ENCODE measurements at regions not wholly inside any gene's neighbourhood (a gene's known extent, or its start where the extent isn't known, plus 50 kb on each side); places are given as distances from the start of the nearest gene placed in this dataset.

DNA sequence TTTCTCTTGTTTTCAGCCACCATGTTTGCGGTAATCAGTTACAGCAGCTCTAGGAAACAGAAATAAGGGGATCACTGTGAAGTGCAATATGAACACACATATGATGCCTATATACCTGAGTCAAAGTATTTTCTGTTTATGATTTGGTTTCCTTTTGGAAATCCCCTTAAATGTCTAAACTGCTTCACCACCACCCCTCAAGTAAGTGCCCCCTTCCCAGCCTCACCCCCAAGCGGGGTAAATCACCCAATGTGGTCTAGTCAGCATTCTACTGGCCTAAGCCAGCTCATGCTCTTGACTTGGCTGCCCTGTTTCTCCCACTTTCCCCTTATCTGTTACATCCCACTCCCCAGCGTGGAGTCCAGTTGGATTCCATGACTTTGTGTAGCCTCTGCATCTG lies 176.5 kb downstream of the QDPR start:
- Histone ChIP-seq H3K27me3 (ENCODE audit: control insufficient read depth, insufficient read depth, low read length) (no peaks in the 10 kb centered on the region), H3K9ac (ENCODE audit: insufficient read depth, low read length) (no peak overlapping the region), H3K36me3 (ENCODE audit: control insufficient read depth, insufficient read depth, low read length) (no peaks in the 10 kb centered on the region), H2AFZ (ENCODE audit: low read length) (no peak overlapping the region), H3K4me1 (ENCODE audit: control insufficient read depth, extremely low read depth, insufficient read depth, low read length) (no peaks in the 10 kb centered on the region), H3K79me2 (ENCODE audit: control insufficient read depth, insufficient read depth, low read length) (no peaks in the 10 kb centered on the region), H3K9me3 (ENCODE audit: control insufficient read depth, insufficient read depth, low read depth, low read length) (no peaks in the 10 kb centered on the region), H3K4me2 (ENCODE audit: extremely low read depth, insufficient read depth, low read length) (no peak overlapping the region), H3K4me3 (replicated peaks in 1 of 4; ENCODE audit: control extremely low read depth in 1 of 4, insufficient read depth in 1 of 4, low read depth in 3 of 4, low read length in 4 of 4) (no peak overlapping the region), H3K27ac (ENCODE audit: insufficient read depth, low read length) (no peak overlapping the region), H4K20me1 (ENCODE audit: control insufficient read depth, extremely low read depth, insufficient read depth, low read length) (no peaks in the 10 kb centered on the region)
- no peak for DNase-seq (ENCODE audit: low read depth in 2 of 2)
- no peak for TF ChIP-seq CTCF (conservative IDR thresholded peaks at IDR 0.05 in 1 of 2, IDR thresholded peaks at IDR 0.05 in 1 of 2; ENCODE audit: low read depth in 1 of 2, low read length in 2 of 2)
- no peak for TF ChIP-seq EZH2 (IDR thresholded peaks at IDR 0.05; ENCODE audit: low read length, missing control alignments)

- TF ChIP-seq CTCF (conservative IDR thresholded peaks at IDR 0.05 in 1 of 2, IDR thresholded peaks at IDR 0.05 in 1 of 2; ENCODE audit: low read depth in 1 of 2, low read length in 2 of 2) (no peak), EZH2 (IDR thresholded peaks at IDR 0.05; ENCODE audit: low read length, missing control alignments) (no peak)
- no peak overlapping the region for H2AFZ ChIP-seq (ENCODE audit: low read length)
- DNase-seq (ENCODE audit: low read depth in 2 of 2): no peak
- no peak overlapping the region for H3K4me3 ChIP-seq (replicated peaks in 1 of 4; ENCODE audit: control extremely low read depth in 1 of 4, insufficient read depth in 1 of 4, low read depth in 3 of 4, low read length in 4 of 4)
- H3K27me3 ChIP-seq (ENCODE audit: control insufficient read depth, insufficient read depth, low read length): no peaks in the 10 kb centered on the region
- H3K9me3 ChIP-seq (ENCODE audit: control insufficient read depth, insufficient read depth, low read depth, low read length): no peaks in the 10 kb centered on the region
- H3K4me2 ChIP-seq (ENCODE audit: extremely low read depth, insufficient read depth, low read length): no peak overlapping the region
- no peaks in the 10 kb centered on the region for H3K36me3 ChIP-seq (ENCODE audit: control insufficient read depth, insufficient read depth, low read length)
- no peaks in the 10 kb centered on the region for H3K4me1 ChIP-seq (ENCODE audit: control insufficient read depth, extremely low read depth, insufficient read depth, low read length)
- H3K27ac ChIP-seq (ENCODE audit: insufficient read depth, low read length): no peak overlapping the region
- no peaks in the 10 kb centered on the region for H4K20me1 ChIP-seq (ENCODE audit: control insufficient read depth, extremely low read depth, insufficient read depth, low read length)
- H3K79me2 ChIP-seq (ENCODE audit: control insufficient read depth, insufficient read depth, low read length): no peaks in the 10 kb centered on the region
- no peak overlapping the region for H3K9ac ChIP-seq (ENCODE audit: insufficient read depth, low read length)
Measured at GRCh38 chr4:17332478-17332877, 179.4 kb downstream of the QDPR start.

- Histone ChIP-seq H3K36me3 (ENCODE audit: control insufficient read depth, insufficient read depth, low read length) (no peaks in the 10 kb centered on the region), H3K4me2 (ENCODE audit: extremely low read depth, insufficient read depth, low read length) (no peak overlapping the region), H4K20me1 (ENCODE audit: control insufficient read depth, extremely low read depth, insufficient read depth, low read length) (no peaks in the 10 kb centered on the region), H3K9me3 (ENCODE audit: control insufficient read depth, insufficient read depth, low read depth, low read length) (no peaks in the 10 kb centered on the region), H3K79me2 (ENCODE audit: control insufficient read depth, insufficient read depth, low read length) (no peaks in the 10 kb centered on the region), H3K27me3 (ENCODE audit: control insufficient read depth, insufficient read depth, low read length) (no peaks in the 10 kb centered on the region), H3K4me3 (replicated peaks in 1 of 4; ENCODE audit: control extremely low read depth in 1 of 4, insufficient read depth in 1 of 4, low read depth in 3 of 4, low read length in 4 of 4) (no peak overlapping the region), H3K27ac (ENCODE audit: insufficient read depth, low read length) (no peak overlapping the region), H2AFZ (ENCODE audit: low read length) (no peak overlapping the region), H3K9ac (ENCODE audit: insufficient read depth, low read length) (no peak overlapping the region), H3K4me1 (ENCODE audit: control insufficient read depth, extremely low read depth, insufficient read depth, low read length) (no peaks in the 10 kb centered on the region)
- DNase-seq (ENCODE audit: low read depth in 2 of 2): no peak
- TF ChIP-seq EZH2 (IDR thresholded peaks at IDR 0.05; ENCODE audit: low read length, missing control alignments): no peak
- no peak for TF ChIP-seq CTCF (conservative IDR thresholded peaks at IDR 0.05 in 1 of 2, IDR thresholded peaks at IDR 0.05 in 1 of 2; ENCODE audit: low read depth in 1 of 2, low read length in 2 of 2)
Measured at GRCh38 chr4:17329046-17329445, 182.8 kb downstream of the QDPR start.
